ENCODE measurements at regions not wholly inside any gene's neighbourhood (a gene's known extent, or its start where the extent isn't known, plus 50 kb on each side); places are given as distances from the start of the nearest gene placed in this dataset.

GRCh38 chr6:120994573-120994967 is 339.7 kb downstream of the TBC1D32 start:
- no peak for TF ChIP-seq CTCF (IDR thresholded peaks at IDR 0.05; ENCODE audit: low read depth, low read length)
- no peak for TF ChIP-seq EZH2phosphoT487 (IDR thresholded peaks at IDR 0.05; ENCODE audit: low read depth)
